GM03348 (cell line): ENCODE measurements at regions not wholly inside any gene's neighbourhood (a gene's known extent, or its start where the extent isn't known, plus 50 kb on each side); places are given as distances from the start of the nearest gene placed in this dataset.

Experiments used
- DNase-seq: peaks from one replicate; pipeline ENCODE4 v3.0.0; 2012; ENCODE audit warnings: low spot score

- DNase-seq = no peak
These were observed 52.5 kb upstream of the RPL34 start for GRCh38 chr4:108567831-108568230.

- no peak for DNase-seq
These were observed 59.3 kb upstream of the RPL34 start for GRCh38 chr4:108561116-108561515.

GRCh38 chr4:108560616-108561015 is 59.8 kb upstream of the RPL34 start:
- no peak for DNase-seq

GRCh38 chr4:108559911-108560310 is 60.5 kb upstream of the RPL34 start:
- no peak for DNase-seq

GRCh38 chr4:108559068-108559793 is 61.1 kb upstream of the RPL34 start:
- no peak for DNase-seq

- no peak for DNase-seq
These were observed 63.7 kb upstream of the RPL34 start for GRCh38 chr4:108556588-108557200.

GRCh38 chr4:108556166-108556565 is 64.2 kb upstream of the RPL34 start:
- no peak for DNase-seq

GRCh38 chr4:108555701-108556100 is 64.7 kb upstream of the RPL34 start:
- no peak for DNase-seq

- no peak for DNase-seq
These were observed 72.7 kb upstream of the RPL34 start for GRCh38 chr4:108547682-108548081.

- DNase-seq = no peak
These were observed 73.6 kb upstream of the RPL34 start for GRCh38 chr4:108546728-108547127.

GRCh38 chr4:108544481-108544880 is 75.9 kb upstream of the RPL34 start:
- no peak for DNase-seq

- DNase-seq = no peak
These were observed 76.9 kb upstream of the RPL34 start for GRCh38 chr4:108543359-108543968.

GRCh38 chr4:108540536-108540935 is 79.8 kb upstream of the RPL34 start:
- DNase-seq = no peak

GRCh38 chr4:108536577-108536976 is 83.8 kb upstream of the RPL34 start:
- DNase-seq = no peak

GRCh38 chr4:108535757-108536156 is 84.6 kb upstream of the RPL34 start:
- DNase-seq = no peak

- no peak for DNase-seq
These were observed 86.5 kb upstream of the RPL34 start for GRCh38 chr4:108533876-108534275.

- DNase-seq = no peak
These were observed 87.0 kb upstream of the RPL34 start for GRCh38 chr4:108533245-108533844.

GRCh38 chr4:108532738-108533137 is 87.6 kb upstream of the RPL34 start:
- no peak for DNase-seq

- DNase-seq = no peak
These were observed 88.2 kb upstream of the RPL34 start for GRCh38 chr4:108532187-108532586.

GRCh38 chr4:108531461-108531860 is 88.9 kb upstream of the RPL34 start:
- DNase-seq = no peak

GRCh38 chr4:108529984-108530905 is 90.1 kb upstream of the RPL34 start:
- DNase-seq = no peak

- no peak for DNase-seq
These were observed 91.3 kb upstream of the RPL34 start for GRCh38 chr4:108529102-108529501.
